ENCODE measurements at regions not wholly inside any gene's neighbourhood (a gene's known extent, or its start where the extent isn't known, plus 50 kb on each side); places are given as distances from the start of the nearest gene placed in this dataset.

GRCh38 chr16:73179705-73180331 lies 131.9 kb upstream of the ZFHX3 start:
- Histone ChIP-seq H2AFZ (no peak overlapping the region), H3K4me2 (no peak overlapping the region), H3K27ac (ENCODE audit: low read depth) (no peak overlapping the region), H3F3A (replicated peaks; ENCODE audit: low read depth) (no peaks in the 10 kb centered on the region), H3K36me3 (ENCODE audit: insufficient read depth) (no peaks in the 10 kb centered on the region), H3K79me2 (replicated peaks; ENCODE audit: insufficient read depth) (no peaks in the 10 kb centered on the region), H3K9me2 (ENCODE audit: insufficient read depth) (no peaks in the 10 kb centered on the region), H3K4me1 (ENCODE audit: insufficient read depth) (0 out of 2 replicates have a peak, but pooled peaks cover 3% of the 10 kb centered on the region), H3K4me3 (no peak overlapping the region), H4K20me1 (replicated peaks; ENCODE audit: insufficient read depth) (no peaks in the 10 kb centered on the region), H3K27me3 (ENCODE audit: insufficient read depth) (no peaks in the 10 kb centered on the region)
- Mint-ChIP-seq H3K4me1 (peaks cover 16% of the 10 kb centered on the region), H3K4me3 (no peak overlapping the region), H3K27ac (no peak overlapping the region), H3K27me3 (ENCODE audit: insufficient read depth, low read depth, poor library complexity) (no peaks in the 10 kb centered on the region), H3K9me3 (no peaks in the 10 kb centered on the region), H3K36me3 (ENCODE audit: low read depth) (no peaks in the 10 kb centered on the region)
- DNase-seq (ENCODE audit: low spot score) (no peak), ATAC-seq (no peak)
- TF ChIP-seq ZNF462 (CRISPR knock-in tag; IDR thresholded peaks at IDR 0.05) (no peak), ETS1 (IDR thresholded peaks at IDR 0.05) (no peak), ZNF114 (CRISPR knock-in tag; IDR thresholded peaks at IDR 0.05) (no peak), CREB1 (CRISPR knock-in tag; IDR thresholded peaks at IDR 0.05; ENCODE audit: low read depth) (no peak), NANOG (IDR thresholded peaks at IDR 0.05; ENCODE audit: borderline replicate concordance) (no peak)
